ENCODE measurements at regions not wholly inside any gene's neighbourhood (a gene's known extent, or its start where the extent isn't known, plus 50 kb on each side); places are given as distances from the start of the nearest gene placed in this dataset.

GRCh38 chr2:5123582-5124196 is 568.5 kb upstream of the SOX11 start:
- no peak for TF ChIP-seq SIN3A (IDR thresholded peaks at IDR 0.05; ENCODE audit: borderline replicate concordance, insufficient read depth, low read length)
- no peak for TF ChIP-seq REST (IDR thresholded peaks at IDR 0.05; ENCODE audit: insufficient read depth in 1 of 2, low read depth in 2 of 2, low read length in 2 of 2)
- no peak for TF ChIP-seq TAF1 (IDR thresholded peaks at IDR 0.05; ENCODE audit: borderline replicate concordance, insufficient read depth, low read length)
- no peak for TF ChIP-seq POLR2AphosphoS5 (IDR thresholded peaks at IDR 0.05; ENCODE audit: low read depth, low read length)
